OCI-LY1 (cell line): ENCODE measurements at regions not wholly inside any gene's neighbourhood (a gene's known extent, or its start where the extent isn't known, plus 50 kb on each side); places are given as distances from the start of the nearest gene placed in this dataset.

ENCODE experiments used
- H2AFZ ChIP-seq: fragments of 200-600 bp; sonication (generic), shearing (Covaris generic); 2 replicates; pipeline ENCODE4 v1.6.0; 2014; ENCODE audit warnings: antibody characterized with exemption, mild to moderate bottlenecking, low read length
- H3F3A ChIP-seq: fragments of 200-600 bp; sonication (generic), shearing (Covaris generic); 2 replicates; pipeline ENCODE4 v1.6.0; 2014; ENCODE audit warnings: mild to moderate bottlenecking, antibody characterized with exemption, low read length, moderate library complexity; ENCODE audit not compliant: insufficient read depth
- H3K27ac ChIP-seq: fragments of 200-600 bp; sonication (generic); 2 replicates; pipeline ENCODE4 v1.5.1; 2014; ENCODE audit warnings: low read length, mixed run types, mild to moderate bottlenecking, low read depth; ENCODE audit not compliant: poor library complexity, severe bottlenecking
- H3K27me3 ChIP-seq: fragments of 200-600 bp; sonication (generic); 2 replicates; pipeline ENCODE4 v1.6.0; 2014; ENCODE audit warnings: antibody characterized with exemption, mild to moderate bottlenecking, low read length, moderate library complexity; ENCODE audit not compliant: insufficient read depth
- H3K36me3 ChIP-seq: fragments of 200-600 bp; sonication (generic); 2 replicates; pipeline ENCODE4 v1.6.1; 2014; ENCODE audit warnings: mild to moderate bottlenecking, antibody characterized with exemption, low read length, moderate library complexity, mixed read lengths; ENCODE audit not compliant: insufficient read depth
- H3K4me1 ChIP-seq: fragments of 200-600 bp; sonication (generic); 2 replicates; pipeline ENCODE4 v1.5.1; 2014; ENCODE audit warnings: mild to moderate bottlenecking, low read length, moderate library complexity; ENCODE audit not compliant: insufficient read depth, severe bottlenecking
- H3K4me2 ChIP-seq: fragments of 200-600 bp; sonication (generic), shearing (Covaris generic); 2 replicates; pipeline ENCODE4 v1.6.1; 2014; ENCODE audit warnings: low read length
- H3K4me3 ChIP-seq: fragments of 200-600 bp; sonication (generic); 2 replicates; pipeline ENCODE4 v1.5.1; 2014; ENCODE audit warnings: low read length, low read depth, mild to moderate bottlenecking, mixed read lengths; ENCODE audit not compliant: poor library complexity, severe bottlenecking
- H3K79me2 ChIP-seq: fragments of 200-600 bp; shearing (Covaris generic); 2 replicates; pipeline ENCODE4 v1.6.1; 2016; ENCODE audit warnings: mixed run types, low read length, mixed read lengths; ENCODE audit not compliant: insufficient read depth
- H3K9ac ChIP-seq: fragments of 200-600 bp; sonication (generic), shearing (Covaris generic); 2 replicates; pipeline ENCODE4 v1.6.1; 2014; ENCODE audit warnings: mild to moderate bottlenecking, low read length, mixed read lengths
- H3K9me2 ChIP-seq: fragments of 200-600 bp; sonication (generic), shearing (Covaris generic); 2 replicates; pipeline ENCODE4 v1.6.1; 2014; ENCODE audit warnings: low read depth, mild to moderate bottlenecking, low read length, mixed read lengths
- H3K9me3 ChIP-seq: fragments of 200-600 bp; shearing (Covaris generic); 2 replicates; pipeline ENCODE4 v1.6.1; 2014; ENCODE audit warnings: low read length, mixed read lengths
- H4K20me1 ChIP-seq: fragments of 200-600 bp; sonication (generic), shearing (Covaris generic); 2 replicates; pipeline ENCODE4 v1.6.0; 2016; ENCODE audit warnings: mild to moderate bottlenecking, low read length; ENCODE audit not compliant: insufficient read depth
- EZH2 ChIP-seq: fragments of 200-600 bp; sonication (generic), shearing (Covaris generic); IDR thresholded peaks from 2 replicates; pipeline ENCODE4 v1.8.0; 2017; ENCODE audit warnings: borderline replicate concordance, mixed run types, mild to moderate bottlenecking, antibody characterized with exemption, low read length, moderate library complexity, mixed read lengths
- TF ChIP-seq, protein P1 (sequence below): fragments of 200-600 bp; sonication (generic), shearing (Covaris generic); IDR thresholded peaks from 2 replicates; pipeline ENCODE4 v1.5.1; 2017; ENCODE audit warnings: mild to moderate bottlenecking, antibody characterized with exemption, low read length, moderate library complexity, mixed read lengths

DNA sequence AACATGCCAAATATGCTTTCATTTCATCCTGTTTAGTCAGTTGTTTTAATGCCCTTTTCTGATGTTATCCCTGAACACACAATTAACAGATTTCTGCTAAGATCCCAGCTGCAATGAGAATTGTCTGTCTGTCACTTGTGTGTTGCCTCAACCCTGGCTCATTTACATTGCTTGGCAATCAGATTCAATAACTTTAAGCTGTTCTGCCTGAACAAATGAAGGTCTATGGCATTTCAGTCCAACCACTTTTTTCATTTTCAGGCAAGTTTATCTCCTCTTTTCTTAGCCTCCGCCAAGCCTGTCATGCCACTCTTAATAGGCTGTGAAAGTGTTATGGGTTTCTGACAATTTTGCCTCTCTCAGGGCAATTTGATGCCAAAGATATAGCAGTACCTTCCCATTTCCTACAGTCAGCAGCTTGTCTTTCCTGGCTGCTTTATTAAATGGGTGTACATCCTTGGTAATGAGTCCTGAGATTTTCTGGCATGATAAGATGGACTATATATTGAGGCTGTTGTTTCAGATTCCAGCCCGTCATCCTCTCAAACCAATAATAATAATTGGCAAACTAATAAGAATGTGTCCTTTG, 68.7 kb upstream of the ADAMTS9 start:
- Histone ChIP-seq H3K79me2 (no peaks in the 10 kb centered on the region), H4K20me1 (no peaks in the 10 kb centered on the region), H3K4me2 (no peak overlapping the region), H3K27ac (no peak overlapping the region), H3K9me3 (no peaks in the 10 kb centered on the region), H3K36me3 (no peaks in the 10 kb centered on the region), H3K4me1 (no peaks in the 10 kb centered on the region), H3K9me2 (no peaks in the 10 kb centered on the region), H3K27me3 (no peaks in the 10 kb centered on the region), H3K9ac (no peak overlapping the region), H3F3A (no peaks in the 10 kb centered on the region), H2AFZ (no peak overlapping the region), H3K4me3 (no peak overlapping the region)
- TF ChIP-seq, protein P1, sequence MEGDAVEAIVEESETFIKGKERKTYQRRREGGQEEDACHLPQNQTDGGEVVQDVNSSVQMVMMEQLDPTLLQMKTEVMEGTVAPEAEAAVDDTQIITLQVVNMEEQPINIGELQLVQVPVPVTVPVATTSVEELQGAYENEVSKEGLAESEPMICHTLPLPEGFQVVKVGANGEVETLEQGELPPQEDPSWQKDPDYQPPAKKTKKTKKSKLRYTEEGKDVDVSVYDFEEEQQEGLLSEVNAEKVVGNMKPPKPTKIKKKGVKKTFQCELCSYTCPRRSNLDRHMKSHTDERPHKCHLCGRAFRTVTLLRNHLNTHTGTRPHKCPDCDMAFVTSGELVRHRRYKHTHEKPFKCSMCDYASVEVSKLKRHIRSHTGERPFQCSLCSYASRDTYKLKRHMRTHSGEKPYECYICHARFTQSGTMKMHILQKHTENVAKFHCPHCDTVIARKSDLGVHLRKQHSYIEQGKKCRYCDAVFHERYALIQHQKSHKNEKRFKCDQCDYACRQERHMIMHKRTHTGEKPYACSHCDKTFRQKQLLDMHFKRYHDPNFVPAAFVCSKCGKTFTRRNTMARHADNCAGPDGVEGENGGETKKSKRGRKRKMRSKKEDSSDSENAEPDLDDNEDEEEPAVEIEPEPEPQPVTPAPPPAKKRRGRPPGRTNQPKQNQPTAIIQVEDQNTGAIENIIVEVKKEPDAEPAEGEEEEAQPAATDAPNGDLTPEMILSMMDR, result no peak

DNA sequence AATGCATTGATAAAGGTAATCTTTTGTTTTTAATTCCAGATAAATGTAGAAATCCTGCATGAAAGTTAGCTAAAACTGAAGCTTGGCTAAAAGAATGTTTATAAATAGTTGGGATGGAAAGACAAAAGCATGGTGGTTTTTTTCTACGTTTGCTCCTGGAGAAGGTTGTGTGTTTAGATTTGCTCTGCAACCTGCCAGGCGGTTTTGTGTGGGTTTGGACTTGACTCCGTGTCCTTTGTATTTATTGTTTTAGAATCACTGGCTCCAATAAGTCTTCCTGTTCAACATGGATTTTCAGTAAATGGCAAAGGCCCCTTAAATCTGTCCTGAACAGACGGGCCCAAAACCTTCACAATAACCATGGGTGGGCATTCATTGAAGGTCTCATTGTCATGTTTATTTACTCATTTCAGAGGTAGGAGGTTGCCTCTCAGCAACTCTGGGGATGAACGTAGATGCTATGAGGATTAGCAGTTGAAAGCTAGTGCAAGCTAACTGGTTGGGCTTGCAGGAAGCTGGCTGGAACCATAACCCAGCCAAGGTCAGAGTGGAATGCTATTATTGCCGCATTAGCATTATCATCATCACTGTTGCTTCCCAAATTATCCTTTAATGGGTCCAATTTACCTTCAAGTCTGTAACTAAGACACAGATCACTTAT, 60.6 kb upstream of the ADAMTS9 start:
- Histone ChIP-seq H3K4me3 (no peak overlapping the region), H3K9me3 (no peaks in the 10 kb centered on the region), H4K20me1 (no peaks in the 10 kb centered on the region), H3K27ac (no peak overlapping the region), H3K27me3 (no peaks in the 10 kb centered on the region), H3F3A (no peaks in the 10 kb centered on the region), H3K4me1 (no peaks in the 10 kb centered on the region), H3K4me2 (no peak overlapping the region), H3K9me2 (no peaks in the 10 kb centered on the region), H3K9ac (no peak overlapping the region), H3K36me3 (no peaks in the 10 kb centered on the region), H2AFZ (no peak overlapping the region), H3K79me2 (no peaks in the 10 kb centered on the region)
- TF ChIP-seq EZH2, result no peak
- TF ChIP-seq, protein P1, result no peak

DNA sequence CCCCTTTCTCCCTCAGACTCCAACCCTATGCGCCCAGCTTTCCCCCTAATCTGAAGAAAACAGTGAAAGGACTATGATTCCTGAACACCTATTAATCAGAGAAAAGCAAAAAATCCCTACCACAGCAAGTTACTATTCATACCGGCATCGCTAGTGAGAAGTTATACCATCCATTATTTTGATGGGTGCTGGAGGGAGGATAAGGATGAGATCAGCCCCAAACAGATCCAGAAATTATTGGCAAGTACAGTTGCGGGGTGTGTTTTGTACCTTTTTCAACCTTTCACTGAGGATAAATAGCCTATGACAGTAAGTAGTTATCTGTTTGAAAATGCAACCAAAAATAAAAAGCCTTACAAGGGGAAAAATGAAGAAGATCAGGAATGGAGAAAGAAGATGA, 59.9 kb upstream of the ADAMTS9 start:
- no peaks in the 10 kb centered on the region for H3K4me1 ChIP-seq
- H3K79me2 ChIP-seq, result no peaks in the 10 kb centered on the region
- no peak overlapping the region for H3K4me3 ChIP-seq
- no peak overlapping the region for H3K4me2 ChIP-seq
- H3K27me3 ChIP-seq, result no peaks in the 10 kb centered on the region
- H2AFZ ChIP-seq, result no peak overlapping the region
- H3K36me3 ChIP-seq, result no peaks in the 10 kb centered on the region
- H3F3A ChIP-seq, result no peaks in the 10 kb centered on the region
- no peak overlapping the region for H3K27ac ChIP-seq
- TF ChIP-seq EZH2, result no peak
- TF ChIP-seq, protein P1, result no peak
- H3K9me2 ChIP-seq, result no peaks in the 10 kb centered on the region
- H4K20me1 ChIP-seq, result no peaks in the 10 kb centered on the region
- no peaks in the 10 kb centered on the region for H3K9me3 ChIP-seq
- no peak overlapping the region for H3K9ac ChIP-seq
